CD4-positive, alpha-beta T cell treated with Interferon gamma for 1 hour (primary cell): ENCODE measurements at regions not wholly inside any gene's neighbourhood (a gene's known extent, or its start where the extent isn't known, plus 50 kb on each side); places are given as distances from the start of the nearest gene placed in this dataset.
"Not testable (repeated sequence)": the region's sequence is repeated elsewhere in the genome, so short reads cannot be mapped to it uniquely, and the experiment has no call there.

ENCODE experiments used
- DNase-seq: peaks from one replicate; pipeline ENCODE4 v3.0.0-alpha.2; 2020

GRCh38 chr6:53446151-53446550 lies 97.4 kb upstream of the ELOVL5 start:
- no peak for DNase-seq

- DNase-seq = no peak
Measured at GRCh38 chr6:53441761-53442160, 93.0 kb upstream of the ELOVL5 start.

GRCh38 chr6:53441035-53441493 lies 92.3 kb upstream of the ELOVL5 start:
- no peak for DNase-seq

GRCh38 chr6:53440336-53440945 lies 91.7 kb upstream of the ELOVL5 start:
- no peak for DNase-seq

GRCh38 chr6:53439556-53439955 lies 90.8 kb upstream of the ELOVL5 start:
- no peak for DNase-seq

- DNase-seq = peak; percentile 14
Measured at GRCh38 chr6:53437557-53438202, 88.9 kb upstream of the ELOVL5 start.

GRCh38 chr6:53436526-53437303 lies 88.0 kb upstream of the ELOVL5 start:
- DNase-seq = no peak

GRCh38 chr6:53433951-53434285 lies 85.2 kb upstream of the ELOVL5 start:
- DNase-seq = no peak

- DNase-seq = no peak
Measured at GRCh38 chr6:53433261-53433950, 84.7 kb upstream of the ELOVL5 start.

- DNase-seq = peak; percentile 5
Measured at GRCh38 chr6:53432318-53433161, 83.8 kb upstream of the ELOVL5 start.

GRCh38 chr6:53431704-53432103 lies 83.0 kb upstream of the ELOVL5 start:
- no peak for DNase-seq

GRCh38 chr6:53429401-53429800 lies 80.7 kb upstream of the ELOVL5 start:
- no peak for DNase-seq

- no peak for DNase-seq
Measured at GRCh38 chr6:53428886-53429285, 80.1 kb upstream of the ELOVL5 start.

- no peak for DNase-seq
Measured at GRCh38 chr6:53426667-53427270, 78.0 kb upstream of the ELOVL5 start.

GRCh38 chr6:53426117-53426516 lies 77.4 kb upstream of the ELOVL5 start:
- no peak for DNase-seq

GRCh38 chr6:53424976-53425718 lies 76.4 kb upstream of the ELOVL5 start:
- DNase-seq = no peak

GRCh38 chr6:53424300-53424699 lies 75.5 kb upstream of the ELOVL5 start:
- no peak for DNase-seq

GRCh38 chr6:53423560-53423959 lies 74.8 kb upstream of the ELOVL5 start:
- DNase-seq = not testable (repeated sequence)

- DNase-seq = no peak
Measured at GRCh38 chr6:53419026-53419425, 70.3 kb upstream of the ELOVL5 start.

GRCh38 chr6:53418288-53418687 lies 69.5 kb upstream of the ELOVL5 start:
- DNase-seq = no peak

GRCh38 chr6:53417141-53417540 lies 68.4 kb upstream of the ELOVL5 start:
- DNase-seq = no peak
